MM.1S (cell line): ENCODE measurements at regions not wholly inside any gene's neighbourhood (a gene's known extent, or its start where the extent isn't known, plus 50 kb on each side); places are given as distances from the start of the nearest gene placed in this dataset.
"Not testable (repeated sequence)": the region's sequence is repeated elsewhere in the genome, so short reads cannot be mapped to it uniquely, and the experiment has no call there.

Experiments used
- CTCF ChIP-seq: fragments of 300-600 bp; sonication (generic); IDR thresholded peaks from 2 replicates; pipeline ENCODE4 v1.5.1; 2016; ENCODE audit warnings: antibody characterized with exemption, low read length, mixed read lengths
- EZH2 ChIP-seq: fragments of 300-600 bp; sonication (generic); optimal IDR thresholded peaks from 2 replicates; pipeline ENCODE3; 2017; ENCODE audit warnings: low read depth, mild to moderate bottlenecking, antibody characterized with exemption, low read length, mixed read lengths
- EZH2phosphoT487 ChIP-seq: fragments of 300-600 bp; sonication (generic); IDR thresholded peaks from 2 replicates; pipeline ENCODE4 v1.6.1; 2018; ENCODE audit warnings: antibody characterized with exemption, low read length

GRCh38 chr4:96458031-96458430 is 618.1 kb downstream of the PDHA2 start:
- not testable (repeated sequence) for TF ChIP-seq CTCF, EZH2, EZH2phosphoT487
